Osteoblast (primary cell): ENCODE measurements at regions not wholly inside any gene's neighbourhood (a gene's known extent, or its start where the extent isn't known, plus 50 kb on each side); places are given as distances from the start of the nearest gene placed in this dataset.

Source experiments
- DNase-seq: peaks from one replicate; pipeline ENCODE4 v3.0.0; 2011; ENCODE audit warnings: low spot score, mixed read lengths; ENCODE audit not compliant: insufficient read length; ENCODE audit errors: missing footprints
- H2AFZ ChIP-seq: 2 replicates; pipeline ENCODE4 v1.6.0; 2011; ENCODE audit warnings: mild to moderate bottlenecking, low read length
- H3K27ac ChIP-seq: 2 replicates; pipeline ENCODE4 v1.5.1; 2011; ENCODE audit warnings: mild to moderate bottlenecking, low read depth, low read length, moderate library complexity
- H3K27me3 ChIP-seq: 2 replicates; pipeline ENCODE4 v1.6.0; 2012; ENCODE audit warnings: mild to moderate bottlenecking, control low read depth, inconsistent platforms, low read length, moderate library complexity; ENCODE audit not compliant: insufficient read depth
- H3K36me3 ChIP-seq: 2 replicates; pipeline ENCODE4 v1.5.1; 2011; ENCODE audit warnings: mild to moderate bottlenecking, low read length, control low read depth, moderate library complexity; ENCODE audit not compliant: insufficient read depth
- H3K4me1 ChIP-seq: 2 replicates; pipeline ENCODE4 v1.5.1; 2011; ENCODE audit warnings: mild to moderate bottlenecking, low read length, control low read depth, moderate library complexity; ENCODE audit not compliant: insufficient read depth
- H3K4me2 ChIP-seq: 2 replicates; pipeline ENCODE4 v1.6.0; 2011; ENCODE audit warnings: mild to moderate bottlenecking, low read length; ENCODE audit not compliant: insufficient read depth
- H3K4me3 ChIP-seq: fragments of 200-600 bp; sonication (generic); 3 replicates; pipeline ENCODE4 v1.5.1; 2012; ENCODE audit warnings: mild to moderate bottlenecking, low read length, inconsistent platforms; ENCODE audit not compliant: insufficient read depth
- H3K79me2 ChIP-seq: 2 replicates; pipeline ENCODE4 v1.6.0; 2012; ENCODE audit warnings: mild to moderate bottlenecking, low read length, control low read depth, inconsistent platforms; ENCODE audit not compliant: insufficient read depth
- H3K9me3 ChIP-seq: 2 replicates; pipeline ENCODE4 v1.5.1; 2011; ENCODE audit warnings: low read depth, low read length, control low read depth
- H4K20me1 ChIP-seq: 2 replicates; pipeline ENCODE4 v1.6.0; 2012; ENCODE audit warnings: mild to moderate bottlenecking, low read length, control low read depth; ENCODE audit not compliant: insufficient read depth
- CTCF ChIP-seq: IDR thresholded peaks from 2 replicates; pipeline ENCODE4 v1.5.1; 2011; ENCODE audit warnings: mild to moderate bottlenecking, low read depth, low read length, moderate library complexity; ENCODE audit errors: extremely low read depth

- DNase-seq, result no peak
- H3K4me1 ChIP-seq, result no peaks in the 10 kb centered on the region
- no peak for TF ChIP-seq CTCF
- no peaks in the 10 kb centered on the region for H3K79me2 ChIP-seq
- H3K27ac ChIP-seq, result no peak overlapping the region
- no peaks in the 10 kb centered on the region for H4K20me1 ChIP-seq
- H3K4me3 ChIP-seq, result no peak overlapping the region
- H2AFZ ChIP-seq, result no peak overlapping the region
- no peaks in the 10 kb centered on the region for H3K36me3 ChIP-seq
- no peak overlapping the region for H3K4me2 ChIP-seq
- no peaks in the 10 kb centered on the region for H3K9me3 ChIP-seq
- no peaks in the 10 kb centered on the region for H3K27me3 ChIP-seq
Measured at GRCh38 chr20:60223174-60223573, 265.0 kb downstream of the CDH26 start.

- Histone ChIP-seq H4K20me1 (no peaks in the 10 kb centered on the region), H3K4me2 (no peak overlapping the region), H3K27ac (no peak overlapping the region), H3K4me3 (no peak overlapping the region), H2AFZ (no peak overlapping the region), H3K36me3 (no peaks in the 10 kb centered on the region), H3K79me2 (no peaks in the 10 kb centered on the region), H3K4me1 (no peaks in the 10 kb centered on the region), H3K9me3 (no peaks in the 10 kb centered on the region), H3K27me3 (no peaks in the 10 kb centered on the region)
- TF ChIP-seq CTCF, result peak; percentile 46
- no peak for DNase-seq
Measured at GRCh38 chr20:60224914-60225313, 266.7 kb downstream of the CDH26 start.

- H3K4me2 ChIP-seq, result no peak overlapping the region
- H3K9me3 ChIP-seq, result no peaks in the 10 kb centered on the region
- no peaks in the 10 kb centered on the region for H3K27me3 ChIP-seq
- DNase-seq, result no peak
- TF ChIP-seq CTCF, result no peak
- no peaks in the 10 kb centered on the region for H3K79me2 ChIP-seq
- H3K27ac ChIP-seq, result no peak overlapping the region
- H3K36me3 ChIP-seq, result no peaks in the 10 kb centered on the region
- H3K4me1 ChIP-seq, result no peaks in the 10 kb centered on the region
- no peak overlapping the region for H3K4me3 ChIP-seq
- no peaks in the 10 kb centered on the region for H4K20me1 ChIP-seq
- no peak overlapping the region for H2AFZ ChIP-seq
Measured at GRCh38 chr20:60228255-60228654, 270.0 kb downstream of the CDH26 start.

GRCh38 chr20:60232380-60232779 lies 274.2 kb downstream of the CDH26 start:
- Histone ChIP-seq H4K20me1 (no peaks in the 10 kb centered on the region), H3K4me2 (no peak overlapping the region), H3K4me1 (no peaks in the 10 kb centered on the region), H3K79me2 (no peaks in the 10 kb centered on the region), H2AFZ (no peak overlapping the region), H3K4me3 (no peak overlapping the region), H3K9me3 (no peaks in the 10 kb centered on the region), H3K27ac (no peak overlapping the region), H3K27me3 (no peaks in the 10 kb centered on the region), H3K36me3 (no peaks in the 10 kb centered on the region)
- no peak for DNase-seq
- no peak for TF ChIP-seq CTCF
